ENCODE measurements at regions not wholly inside any gene's neighbourhood (a gene's known extent, or its start where the extent isn't known, plus 50 kb on each side); places are given as distances from the start of the nearest gene placed in this dataset.
"Not testable (repeated sequence)": the region's sequence is repeated elsewhere in the genome, so short reads cannot be mapped to it uniquely, and the experiment has no call there.

DNA sequence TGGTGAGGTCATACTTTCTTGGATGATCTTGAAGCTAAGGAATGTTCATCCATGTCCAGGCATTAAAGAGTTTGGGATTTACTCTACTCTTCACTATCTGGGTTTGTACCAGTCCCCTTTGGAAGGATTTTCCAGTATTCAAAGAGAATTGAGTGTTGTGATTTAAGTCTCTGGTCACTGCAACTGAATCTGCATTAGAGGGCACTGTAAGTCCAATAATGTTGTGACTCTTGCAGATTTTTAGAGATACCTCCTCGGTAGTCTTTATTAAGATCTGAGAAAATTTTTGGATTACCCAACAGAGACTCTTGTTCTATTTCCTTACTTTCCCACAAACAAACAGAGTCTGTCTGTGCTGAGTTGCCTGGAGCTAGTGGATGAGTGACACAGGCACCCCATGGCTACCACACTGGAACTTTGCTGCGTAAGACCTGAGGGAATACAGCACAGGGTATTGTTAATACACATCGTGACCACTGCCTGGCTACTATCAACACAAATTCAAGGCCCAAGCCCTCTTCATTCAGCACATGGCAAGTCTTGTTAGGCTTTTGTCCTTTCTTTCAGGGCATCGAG is 357.1 kb upstream of the KLHL4 start:
- FAIRE-seq (no peak), ATAC-seq (no peak), DNase-seq (no peak)
- H3K9me3 ChIP-seq: no peaks in the 10 kb centered on the region
- TF ChIP-seq, protein P1, sequence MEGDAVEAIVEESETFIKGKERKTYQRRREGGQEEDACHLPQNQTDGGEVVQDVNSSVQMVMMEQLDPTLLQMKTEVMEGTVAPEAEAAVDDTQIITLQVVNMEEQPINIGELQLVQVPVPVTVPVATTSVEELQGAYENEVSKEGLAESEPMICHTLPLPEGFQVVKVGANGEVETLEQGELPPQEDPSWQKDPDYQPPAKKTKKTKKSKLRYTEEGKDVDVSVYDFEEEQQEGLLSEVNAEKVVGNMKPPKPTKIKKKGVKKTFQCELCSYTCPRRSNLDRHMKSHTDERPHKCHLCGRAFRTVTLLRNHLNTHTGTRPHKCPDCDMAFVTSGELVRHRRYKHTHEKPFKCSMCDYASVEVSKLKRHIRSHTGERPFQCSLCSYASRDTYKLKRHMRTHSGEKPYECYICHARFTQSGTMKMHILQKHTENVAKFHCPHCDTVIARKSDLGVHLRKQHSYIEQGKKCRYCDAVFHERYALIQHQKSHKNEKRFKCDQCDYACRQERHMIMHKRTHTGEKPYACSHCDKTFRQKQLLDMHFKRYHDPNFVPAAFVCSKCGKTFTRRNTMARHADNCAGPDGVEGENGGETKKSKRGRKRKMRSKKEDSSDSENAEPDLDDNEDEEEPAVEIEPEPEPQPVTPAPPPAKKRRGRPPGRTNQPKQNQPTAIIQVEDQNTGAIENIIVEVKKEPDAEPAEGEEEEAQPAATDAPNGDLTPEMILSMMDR (IDR thresholded peaks at IDR 0.05): no peak
- peaks cover 0 to 7% (median 0%) of the 10 kb centered on the region in 4 donors for H3K27me3 ChIP-seq
- intact Hi-C loops (cut with DNase I): no loop called here
- H3K4me3 ChIP-seq: no peak overlapping the region
- H3K4me1 ChIP-seq: no peaks in the 10 kb centered on the region
- no peak overlapping the region for H3K27ac ChIP-seq
- no peaks in the 10 kb centered on the region for H3K36me3 ChIP-seq
- WGBS, 2 donors: 31 to 56% methylated on average over 4 of the region's 4 CpGs

DNA sequence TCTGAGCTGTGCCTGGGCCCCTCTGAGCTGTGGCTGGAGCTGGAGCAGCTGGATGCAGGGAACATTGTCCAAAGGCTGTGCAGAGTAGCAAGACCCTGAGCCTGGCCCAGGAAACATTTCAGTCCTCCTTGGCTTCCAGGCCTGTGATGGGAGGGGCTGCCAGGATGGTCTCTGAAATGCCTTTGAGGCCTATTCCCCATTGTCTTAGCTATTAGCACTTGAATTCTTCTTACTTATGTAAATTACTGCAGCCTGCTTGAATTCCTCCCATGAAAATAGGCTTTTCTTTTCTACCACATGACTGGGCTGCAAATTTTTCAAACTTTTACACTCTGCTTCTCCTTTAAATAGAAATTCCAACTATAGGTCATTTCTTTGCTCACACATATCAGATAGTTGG is 349.8 kb upstream of the KLHL4 start:
- DNase-seq (peak in 1 of 6 donors; percentile 16), ATAC-seq (no peak), FAIRE-seq (no peak)
- H3K36me3 ChIP-seq: no peaks in the 10 kb centered on the region
- no peaks in the 10 kb centered on the region for H3K27me3 ChIP-seq
- no peak overlapping the region for H3K4me3 ChIP-seq
- intact Hi-C loops (cut with DNase I): no loop called here
- TF ChIP-seq, protein P1 (IDR thresholded peaks at IDR 0.05): no peak
- no peak overlapping the region for H3K27ac ChIP-seq
- no peaks in the 10 kb centered on the region for H3K9me3 ChIP-seq
- H3K4me1 ChIP-seq: no peaks in the 10 kb centered on the region

DNA sequence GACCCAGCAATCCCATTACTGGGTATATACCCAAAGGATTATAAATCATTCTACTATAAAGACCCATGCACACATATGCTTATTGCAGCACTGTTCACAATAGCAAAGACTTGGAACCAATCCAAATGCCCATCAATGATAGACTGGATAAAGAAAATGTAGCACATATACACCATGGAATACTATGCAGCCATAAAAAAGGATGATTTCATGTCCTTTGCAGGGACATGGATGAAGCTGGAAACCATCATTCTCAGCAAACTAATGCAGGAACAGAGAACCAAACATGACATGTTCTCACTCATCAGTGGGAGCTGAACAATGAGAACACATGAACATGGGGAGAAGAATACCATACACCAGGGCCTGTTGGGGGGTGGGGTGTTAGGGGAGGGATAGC is 339.6 kb upstream of the KLHL4 start:
- H3K36me3 ChIP-seq; H3K4me3 ChIP-seq; DNase-seq; H3K4me1 ChIP-seq; H3K27ac ChIP-seq; ATAC-seq; intact Hi-C loops (cut with DNase I); FAIRE-seq; H3K27me3 ChIP-seq; H3K9me3 ChIP-seq: not testable (repeated sequence)
